GM12873 (cell line): ENCODE measurements at regions not wholly inside any gene's neighbourhood (a gene's known extent, or its start where the extent isn't known, plus 50 kb on each side); places are given as distances from the start of the nearest gene placed in this dataset.
A peak's percentile ranks its signal among the peaks of the same experiment; 100 is the strongest.

ENCODE experiments used
- TF ChIP-seq, protein P1 (sequence below): IDR thresholded peaks from 2 replicates; pipeline ENCODE4 v1.5.1; 2012; ENCODE audit warnings: low read depth, mild to moderate bottlenecking, moderate library complexity, low read length, control low read depth; ENCODE audit not compliant: insufficient read depth; ENCODE audit errors: missing control alignments

DNA sequence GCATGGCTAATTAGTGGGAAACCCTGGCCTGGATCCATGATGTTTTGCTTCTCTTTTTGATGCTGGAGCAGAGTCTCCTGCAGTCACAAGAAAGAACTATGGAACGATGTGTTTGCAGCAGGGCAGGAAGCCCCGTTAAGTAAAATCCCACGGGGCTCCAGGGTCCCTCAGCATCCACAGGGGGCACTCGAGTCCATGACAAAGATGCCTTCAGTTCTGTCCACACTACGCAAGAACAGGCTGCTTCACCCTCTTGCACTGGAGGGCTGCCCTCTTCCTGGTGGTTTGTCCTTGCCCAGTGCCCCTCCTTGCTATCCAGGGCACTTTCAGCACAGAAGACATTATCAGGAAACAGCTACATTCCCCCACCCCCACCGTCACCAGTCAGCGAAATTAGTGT, 196.9 kb downstream of the POTED start:
- TF ChIP-seq, protein P1, sequence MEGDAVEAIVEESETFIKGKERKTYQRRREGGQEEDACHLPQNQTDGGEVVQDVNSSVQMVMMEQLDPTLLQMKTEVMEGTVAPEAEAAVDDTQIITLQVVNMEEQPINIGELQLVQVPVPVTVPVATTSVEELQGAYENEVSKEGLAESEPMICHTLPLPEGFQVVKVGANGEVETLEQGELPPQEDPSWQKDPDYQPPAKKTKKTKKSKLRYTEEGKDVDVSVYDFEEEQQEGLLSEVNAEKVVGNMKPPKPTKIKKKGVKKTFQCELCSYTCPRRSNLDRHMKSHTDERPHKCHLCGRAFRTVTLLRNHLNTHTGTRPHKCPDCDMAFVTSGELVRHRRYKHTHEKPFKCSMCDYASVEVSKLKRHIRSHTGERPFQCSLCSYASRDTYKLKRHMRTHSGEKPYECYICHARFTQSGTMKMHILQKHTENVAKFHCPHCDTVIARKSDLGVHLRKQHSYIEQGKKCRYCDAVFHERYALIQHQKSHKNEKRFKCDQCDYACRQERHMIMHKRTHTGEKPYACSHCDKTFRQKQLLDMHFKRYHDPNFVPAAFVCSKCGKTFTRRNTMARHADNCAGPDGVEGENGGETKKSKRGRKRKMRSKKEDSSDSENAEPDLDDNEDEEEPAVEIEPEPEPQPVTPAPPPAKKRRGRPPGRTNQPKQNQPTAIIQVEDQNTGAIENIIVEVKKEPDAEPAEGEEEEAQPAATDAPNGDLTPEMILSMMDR: peak; percentile 14
